Cardiac muscle cell (in vitro differentiated cells and primary cell): ENCODE measurements at regions not wholly inside any gene's neighbourhood (a gene's known extent, or its start where the extent isn't known, plus 50 kb on each side); places are given as distances from the start of the nearest gene placed in this dataset.

ENCODE experiments used
- DNase-seq, 2 donors: peaks; one replicate each; pipeline versions ENCODE4 v3.0.0 to v3.0.0-alpha.2; 2010 to 2017; ENCODE audit warnings: low read depth in 1 of 2, low spot score in 1 of 2
- H3K27ac ChIP-seq: fragments of 200-600 bp; sonication (generic); 2 replicates; pipeline ENCODE4 v1.5.1; 2016
- H3K27me3 ChIP-seq: fragments of 200-600 bp; sonication (generic); 2 replicates; pipeline ENCODE4 v1.6.0; 2016; ENCODE audit warnings: control low read depth
- H3K36me3 ChIP-seq: fragments of 200-600 bp; sonication (generic); 2 replicates; pipeline ENCODE4 v1.5.1; 2016; ENCODE audit warnings: control low read depth
- H3K4me1 ChIP-seq: fragments of 200-600 bp; sonication (generic); 2 replicates; pipeline ENCODE4 v1.8.1; 2017; ENCODE audit warnings: low read depth, mild to moderate bottlenecking, mixed run types
- H3K4me3 ChIP-seq: fragments of 200-600 bp; sonication (generic); 2 replicates; pipeline ENCODE4 v1.5.1; 2016; ENCODE audit warnings: mild to moderate bottlenecking
- H3K9me3 ChIP-seq: fragments of 200-600 bp; sonication (generic); 2 replicates; pipeline ENCODE4 v1.5.1; 2017; ENCODE audit warnings: low read depth, mild to moderate bottlenecking, control low read depth
- TF ChIP-seq, protein P1 (sequence below): IDR thresholded peaks from 2 replicates; pipeline ENCODE4 v1.5.1; 2012; ENCODE audit warnings: low read depth, mild to moderate bottlenecking, low read length

DNA sequence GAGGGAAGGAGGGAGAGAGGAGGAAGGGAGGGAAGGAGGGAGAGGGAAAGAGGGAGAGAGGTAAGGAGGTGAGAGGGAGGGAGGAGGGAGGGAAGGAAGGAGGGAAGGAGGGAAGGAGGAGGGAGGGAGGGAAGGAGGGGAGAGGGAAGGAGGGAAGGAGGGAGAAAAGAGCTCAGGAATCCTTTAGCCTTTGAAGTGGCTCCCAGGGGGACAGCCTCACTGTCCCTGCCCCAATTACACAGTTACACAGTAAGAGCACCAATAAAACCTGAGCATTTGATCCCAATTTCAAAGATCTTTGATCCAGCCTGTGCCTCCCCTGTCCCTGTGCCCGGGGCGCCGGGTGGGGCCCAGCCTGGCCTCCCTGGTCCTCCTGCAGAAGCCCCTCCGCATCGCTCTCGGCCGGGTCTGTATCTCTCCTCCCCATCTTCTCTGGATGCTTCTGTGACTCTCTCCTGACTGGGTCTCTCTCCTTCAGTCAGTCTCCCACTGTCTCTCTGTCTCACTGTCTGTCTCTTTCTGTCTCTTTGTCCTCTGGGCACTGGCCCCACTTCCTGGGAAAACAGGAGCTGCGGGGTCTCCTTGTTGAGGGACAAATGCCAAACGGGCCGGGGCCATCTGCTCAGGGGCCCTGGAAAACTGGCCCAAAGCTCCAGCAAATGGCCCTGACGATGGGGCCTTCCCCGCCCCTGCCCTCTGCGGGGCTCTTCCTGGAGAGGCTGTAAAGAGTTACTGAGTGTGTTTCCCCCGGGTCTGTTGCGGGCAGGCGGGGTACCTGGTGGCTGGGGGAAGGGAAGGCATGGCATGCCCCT is 54.2 kb upstream of the EGFL7 start:
- peaks cover 12% of the 10 kb centered on the region for H3K4me1 ChIP-seq
- no peak overlapping the region for H3K27ac ChIP-seq
- H3K9me3 ChIP-seq: no peaks in the 10 kb centered on the region
- H3K36me3 ChIP-seq: no peaks in the 10 kb centered on the region
- DNase-seq: no peak
- H3K4me3 ChIP-seq: no peak overlapping the region
- TF ChIP-seq, protein P1, sequence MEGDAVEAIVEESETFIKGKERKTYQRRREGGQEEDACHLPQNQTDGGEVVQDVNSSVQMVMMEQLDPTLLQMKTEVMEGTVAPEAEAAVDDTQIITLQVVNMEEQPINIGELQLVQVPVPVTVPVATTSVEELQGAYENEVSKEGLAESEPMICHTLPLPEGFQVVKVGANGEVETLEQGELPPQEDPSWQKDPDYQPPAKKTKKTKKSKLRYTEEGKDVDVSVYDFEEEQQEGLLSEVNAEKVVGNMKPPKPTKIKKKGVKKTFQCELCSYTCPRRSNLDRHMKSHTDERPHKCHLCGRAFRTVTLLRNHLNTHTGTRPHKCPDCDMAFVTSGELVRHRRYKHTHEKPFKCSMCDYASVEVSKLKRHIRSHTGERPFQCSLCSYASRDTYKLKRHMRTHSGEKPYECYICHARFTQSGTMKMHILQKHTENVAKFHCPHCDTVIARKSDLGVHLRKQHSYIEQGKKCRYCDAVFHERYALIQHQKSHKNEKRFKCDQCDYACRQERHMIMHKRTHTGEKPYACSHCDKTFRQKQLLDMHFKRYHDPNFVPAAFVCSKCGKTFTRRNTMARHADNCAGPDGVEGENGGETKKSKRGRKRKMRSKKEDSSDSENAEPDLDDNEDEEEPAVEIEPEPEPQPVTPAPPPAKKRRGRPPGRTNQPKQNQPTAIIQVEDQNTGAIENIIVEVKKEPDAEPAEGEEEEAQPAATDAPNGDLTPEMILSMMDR: no peak
- H3K27me3 ChIP-seq: no peaks in the 10 kb centered on the region

DNA sequence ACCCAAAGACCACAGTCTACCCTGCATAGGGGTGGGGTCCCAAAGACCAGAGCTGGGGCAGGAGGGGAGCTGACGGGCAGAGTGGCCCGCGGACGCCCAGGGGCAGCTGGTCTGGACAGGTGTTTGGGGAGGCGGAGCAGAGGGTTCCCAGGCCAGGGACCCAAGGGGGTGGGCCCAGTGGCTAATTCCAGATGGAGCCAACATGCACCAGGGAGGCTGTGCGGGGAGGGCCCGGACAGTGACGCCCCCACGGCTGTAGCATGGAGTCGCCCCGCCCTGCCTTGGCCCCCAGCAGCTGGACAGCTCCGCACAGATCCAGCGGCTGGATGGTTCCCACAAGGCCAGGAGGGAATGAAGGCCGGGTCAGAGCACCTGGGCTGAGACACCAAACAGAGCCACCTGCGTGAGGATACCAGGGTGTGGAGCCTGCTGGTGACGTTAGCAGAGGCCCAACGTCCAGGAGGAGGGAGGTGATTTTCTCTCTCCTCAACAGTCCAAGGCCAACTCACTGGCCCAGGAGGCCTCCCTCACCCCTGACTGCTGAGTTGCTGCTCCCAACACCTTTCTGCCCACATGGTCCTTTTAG is 55.3 kb upstream of the EGFL7 start:
- no peak overlapping the region for H3K27ac ChIP-seq
- peaks cover 12% of the 10 kb centered on the region for H3K4me1 ChIP-seq
- no peaks in the 10 kb centered on the region for H3K9me3 ChIP-seq
- no peaks in the 10 kb centered on the region for H3K36me3 ChIP-seq
- TF ChIP-seq, protein P1: no peak
- no peak for DNase-seq
- H3K4me3 ChIP-seq: no peak overlapping the region
- H3K27me3 ChIP-seq: no peaks in the 10 kb centered on the region

DNA sequence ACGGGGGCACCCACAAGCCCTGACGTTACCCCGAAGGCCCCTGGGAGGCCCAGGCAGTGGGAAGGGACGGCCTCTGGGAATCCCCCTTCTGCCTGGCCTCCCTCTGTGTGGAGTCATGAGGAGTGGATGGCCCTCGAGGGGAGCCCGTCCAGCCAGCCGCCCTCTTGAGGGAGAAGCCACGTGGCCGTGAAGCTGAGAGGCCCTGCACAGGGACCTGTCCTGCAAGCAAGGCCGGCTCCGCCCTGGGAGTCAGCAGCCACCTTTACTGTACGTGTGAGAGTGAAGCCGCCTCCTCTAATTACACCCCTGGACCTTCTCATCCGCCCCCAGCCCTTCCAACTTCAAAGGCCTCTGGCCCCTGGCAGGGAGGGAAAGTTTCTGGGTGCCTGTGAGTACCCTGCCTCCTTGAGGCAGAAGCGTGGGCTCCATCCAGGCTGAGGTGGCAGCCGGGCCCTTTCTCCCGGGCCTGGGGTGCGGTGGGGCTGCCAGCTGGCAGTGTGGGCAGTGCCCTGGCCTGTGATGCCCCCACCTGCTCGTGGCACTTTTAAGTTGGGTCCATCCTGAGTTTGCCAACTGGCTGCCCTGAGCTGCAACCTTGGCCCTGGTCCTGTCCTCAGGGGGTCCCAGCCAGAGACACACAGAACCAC is 55.9 kb upstream of the EGFL7 start:
- Histone ChIP-seq H3K27ac (no peak overlapping the region), H3K27me3 (no peaks in the 10 kb centered on the region)
- TF ChIP-seq, protein P1: no peak

DNA sequence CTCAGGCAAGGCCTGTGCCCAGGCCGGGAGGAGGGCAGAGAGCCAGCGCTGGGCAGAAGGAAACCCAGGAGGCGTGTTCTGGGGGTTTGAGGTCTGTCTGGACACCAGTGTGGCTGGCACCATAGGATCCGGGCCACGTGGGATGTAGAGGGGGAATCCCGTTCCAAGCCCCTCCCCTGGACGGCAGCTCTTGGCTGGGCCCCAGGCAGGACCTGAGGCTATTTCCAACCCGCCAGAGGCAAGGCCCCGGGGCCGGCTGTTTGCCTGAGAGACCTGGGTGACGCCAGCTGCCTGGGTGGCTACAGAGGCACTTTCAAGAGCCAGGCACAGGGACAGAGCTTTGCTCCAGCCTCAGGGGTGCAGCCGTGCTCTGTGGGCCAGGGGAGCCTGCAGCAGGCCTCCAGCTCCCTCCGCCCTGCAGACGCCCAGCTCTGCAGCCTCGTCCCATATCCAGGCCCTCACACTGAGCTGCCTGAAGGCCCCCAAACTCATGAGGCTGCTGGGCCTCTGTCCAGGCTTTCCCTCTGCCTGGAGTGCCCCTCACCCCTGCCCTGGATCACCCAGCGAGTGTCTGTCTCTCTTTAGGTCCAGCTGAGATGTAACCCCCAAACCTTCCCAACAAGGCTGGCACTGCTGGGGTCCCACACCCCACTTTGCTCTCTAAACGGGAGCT is 56.6 kb upstream of the EGFL7 start:
- H3K9me3 ChIP-seq: no peaks in the 10 kb centered on the region
- no peak overlapping the region for H3K4me3 ChIP-seq
- peaks cover 12% of the 10 kb centered on the region for H3K4me1 ChIP-seq
- DNase-seq: no peak
- no peak overlapping the region for H3K27ac ChIP-seq
- H3K36me3 ChIP-seq: no peaks in the 10 kb centered on the region
- no peaks in the 10 kb centered on the region for H3K27me3 ChIP-seq
- TF ChIP-seq, protein P1: no peak

More for the DNA sequence above, 55.9 kb upstream of the EGFL7 start:
- DNase-seq: no peak
- H3K4me1 ChIP-seq: peaks cover 12% of the 10 kb centered on the region
- no peaks in the 10 kb centered on the region for H3K9me3 ChIP-seq
- H3K4me3 ChIP-seq: no peak overlapping the region
- H3K36me3 ChIP-seq: no peaks in the 10 kb centered on the region

DNA sequence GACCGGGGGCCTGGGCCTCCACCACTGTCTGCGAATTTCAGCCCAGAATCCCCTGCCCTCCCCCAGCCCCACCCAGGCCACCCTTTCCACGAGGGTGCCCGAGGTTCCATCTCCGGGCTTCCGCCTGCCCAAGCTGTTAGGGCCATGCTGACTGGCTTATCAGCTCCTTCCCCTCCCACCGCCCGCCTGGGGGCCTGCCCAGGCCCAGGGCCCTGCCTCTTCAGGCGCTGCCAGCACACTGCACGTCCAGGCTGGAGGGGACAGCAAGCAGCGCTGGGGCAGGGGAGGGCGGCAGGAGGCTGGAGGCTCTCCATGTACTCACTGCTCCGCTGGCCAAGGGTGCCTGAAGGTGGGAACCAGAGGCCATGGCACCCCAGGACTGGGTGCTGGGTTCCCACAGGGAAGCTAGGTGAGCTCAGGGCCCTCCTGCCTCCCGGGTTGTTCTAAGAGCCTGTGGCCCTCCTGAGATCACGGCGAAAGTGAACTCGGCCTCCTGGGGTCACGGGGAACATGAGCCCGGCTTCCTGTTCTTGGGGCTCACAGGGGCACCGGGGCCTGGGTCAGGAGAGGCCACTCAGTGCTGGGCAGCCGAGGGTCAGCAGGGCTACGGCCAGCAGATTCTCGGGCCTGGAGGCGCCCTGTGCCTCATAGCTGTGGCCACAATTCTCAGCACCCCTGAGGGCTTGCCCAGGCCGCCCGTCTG is 57.7 kb upstream of the EGFL7 start:
- H3K27ac ChIP-seq: no peak overlapping the region
- H3K27me3 ChIP-seq: no peaks in the 10 kb centered on the region
- peak in 1 of 2 donors; percentile 60 for DNase-seq
- H3K9me3 ChIP-seq: no peaks in the 10 kb centered on the region
- H3K4me3 ChIP-seq: no peak overlapping the region
- TF ChIP-seq, protein P1: no peak
- no peaks in the 10 kb centered on the region for H3K36me3 ChIP-seq
- H3K4me1 ChIP-seq: peaks cover 12% of the 10 kb centered on the region
